ENCODE measurements at regions not wholly inside any gene's neighbourhood (a gene's known extent, or its start where the extent isn't known, plus 50 kb on each side); places are given as distances from the start of the nearest gene placed in this dataset.

GRCh38 chr14:48973151-48973550 is 613.0 kb downstream of the RPS29 start:
- ChIA-PET CTCF (interaction anchor here (0.8 kb wide), 1 partner anchor 9 kb away, joined by 3 read pairs; no protein-coding TSS in a partner anchor), POLR2A (no interaction called here)
- H3K9me3 Mint-ChIP-seq (ENCODE audit: low read depth) = peaks cover 2% of the 10 kb centered on the region
- H3K4me3 Mint-ChIP-seq = no peak overlapping the region
- peaks cover 4% of the 10 kb centered on the region for H3K27me3 Mint-ChIP-seq
- no peak for ATAC-seq
- DNase-seq = no peak
- H3K4me1 Mint-ChIP-seq = no peaks in the 10 kb centered on the region
- no peaks in the 10 kb centered on the region for H3K36me3 Mint-ChIP-seq (ENCODE audit: low read depth)
- no peak overlapping the region for H3K27ac Mint-ChIP-seq
- intact Hi-C loops (cut with DNase I, micrococcal nuclease) = no loop called here

DNA sequence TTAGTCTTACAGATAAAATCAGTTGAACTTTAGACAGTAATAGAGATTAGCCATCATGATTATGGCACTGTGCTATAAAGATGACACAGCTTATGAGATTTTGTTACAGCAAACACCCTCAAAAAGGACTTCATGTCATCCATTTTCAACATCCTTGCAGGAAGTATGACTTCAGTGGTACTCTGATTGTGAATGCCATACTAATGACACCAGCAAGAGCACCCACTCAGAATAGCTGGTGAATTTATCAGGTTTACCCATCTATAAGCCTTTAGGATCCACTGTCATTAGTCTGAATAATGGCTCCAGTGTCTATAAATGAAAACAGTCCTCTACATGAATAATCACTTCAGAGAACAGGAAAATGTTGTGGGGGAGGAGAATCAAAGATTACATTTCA is 615.2 kb downstream of the RPS29 start:
- Mint-ChIP-seq H3K27ac (no peak overlapping the region), H3K9me3 (ENCODE audit: low read depth) (peaks cover 2% of the 10 kb centered on the region), H3K4me1 (no peaks in the 10 kb centered on the region), H3K27me3 (peaks cover 4% of the 10 kb centered on the region), H3K4me3 (no peak overlapping the region), H3K36me3 (ENCODE audit: low read depth) (no peaks in the 10 kb centered on the region)
- no peak for DNase-seq
- ATAC-seq = no peak
- intact Hi-C loops (cut with DNase I, micrococcal nuclease) = no loop called here
- ChIA-PET POLR2A (no interaction called here), CTCF (no interaction called here)

- Mint-ChIP-seq H3K4me3 (no peak overlapping the region), H3K4me1 (no peaks in the 10 kb centered on the region), H3K27me3 (peaks cover 4% of the 10 kb centered on the region), H3K27ac (no peak overlapping the region), H3K9me3 (ENCODE audit: low read depth) (no peaks in the 10 kb centered on the region), H3K36me3 (ENCODE audit: low read depth) (no peaks in the 10 kb centered on the region)
- DNase-seq (no peak), ATAC-seq (no peak)
- intact Hi-C loops (cut with DNase I, micrococcal nuclease) = no loop called here
- CTCF ChIA-PET = no interaction called here
- POLR2A ChIA-PET = no interaction called here
Observed at GRCh38 chr14:48967419-48967818, 618.8 kb downstream of the RPS29 start.

DNA sequence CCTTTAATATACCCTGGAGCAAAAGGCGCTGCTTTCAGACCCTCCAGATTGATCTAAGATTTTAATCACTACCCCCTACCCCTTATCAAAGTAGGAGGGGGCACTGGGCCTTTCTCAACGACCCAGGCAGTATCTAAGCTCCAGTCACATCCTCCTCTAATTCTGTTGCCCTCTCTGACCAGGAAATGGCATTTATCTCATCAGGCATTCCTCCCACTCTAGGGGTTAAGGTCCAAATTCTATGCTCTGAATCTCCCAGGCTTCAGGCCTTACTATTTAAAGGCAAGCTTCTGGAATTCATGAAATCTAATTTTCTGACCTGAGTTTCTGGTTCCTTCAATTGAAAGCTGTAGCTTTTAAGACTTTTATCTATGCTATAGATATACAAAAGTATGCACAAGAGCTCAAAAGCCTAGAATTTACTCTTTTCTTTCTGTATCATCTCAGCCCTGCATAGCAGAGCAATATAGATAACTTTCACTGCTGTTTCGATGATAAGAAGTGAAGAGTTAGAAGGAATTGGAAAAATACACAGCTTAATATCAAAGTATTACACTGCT is 622.9 kb downstream of the RPS29 start:
- DNase-seq = no peak

DNA sequence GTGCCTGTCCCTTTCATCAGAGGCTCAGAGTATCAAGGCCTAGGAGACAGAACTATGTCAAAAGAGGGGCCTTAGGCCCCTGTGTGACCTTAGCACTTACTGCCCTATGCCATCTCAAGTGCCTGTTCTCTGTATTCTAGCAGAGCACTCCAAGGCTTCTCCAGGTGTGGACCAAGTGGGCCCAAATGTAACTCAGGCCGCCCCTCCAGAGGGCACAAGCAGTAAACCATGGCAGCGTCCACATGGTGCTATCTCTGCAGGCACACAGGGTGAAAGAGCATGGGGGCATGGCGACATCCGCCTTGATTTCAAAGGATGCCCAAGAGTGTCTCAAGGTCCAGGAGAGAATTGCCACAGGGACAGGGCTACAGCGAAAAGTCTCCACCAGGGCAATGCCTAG is 628.7 kb downstream of the RPS29 start:
- CTCF ChIA-PET = no interaction called here
- ATAC-seq (no peak), DNase-seq (no peak)
- intact Hi-C loops (cut with DNase I, micrococcal nuclease) = no loop called here
- Mint-ChIP-seq H3K27me3 (no peaks in the 10 kb centered on the region), H3K4me3 (no peak overlapping the region), H3K9me3 (ENCODE audit: low read depth) (peaks cover 2% of the 10 kb centered on the region), H3K27ac (no peak overlapping the region), H3K4me1 (no peaks in the 10 kb centered on the region), H3K36me3 (ENCODE audit: low read depth) (no peaks in the 10 kb centered on the region)
- POLR2A ChIA-PET = no interaction called here

More for the DNA sequence above, 622.9 kb downstream of the RPS29 start:
- no peak for ATAC-seq
- Mint-ChIP-seq H3K4me1 (no peaks in the 10 kb centered on the region), H3K27ac (no peak overlapping the region), H3K36me3 (ENCODE audit: low read depth) (no peaks in the 10 kb centered on the region), H3K27me3 (no peaks in the 10 kb centered on the region), H3K4me3 (no peak overlapping the region), H3K9me3 (ENCODE audit: low read depth) (no peaks in the 10 kb centered on the region)
- intact Hi-C loops (cut with DNase I, micrococcal nuclease) = no loop called here
- ChIA-PET POLR2A (no interaction called here), CTCF (interaction anchor here (1.2 kb wide), 1 partner anchor 10 kb away, joined by 3 read pairs; no protein-coding TSS in a partner anchor)

DNA sequence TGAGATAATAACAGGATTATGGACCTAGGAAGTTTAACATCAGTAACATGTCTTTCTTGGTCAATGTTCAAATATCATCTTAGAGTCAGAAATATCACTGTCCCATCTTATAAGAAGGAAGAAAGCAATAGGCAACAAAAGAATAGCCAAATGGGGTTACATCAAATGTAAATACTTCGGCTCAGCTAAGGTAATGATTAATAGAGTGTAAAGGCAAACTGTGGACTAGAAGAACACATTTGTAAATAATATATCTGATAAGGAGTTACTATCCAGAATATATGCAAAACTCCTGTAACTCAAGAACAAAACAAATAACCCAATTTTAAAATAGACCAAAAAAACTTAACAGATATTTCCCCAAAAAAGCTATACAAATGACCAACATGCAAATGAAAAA is 630.3 kb downstream of the RPS29 start:
- ATAC-seq (no peak), DNase-seq (no peak)
- POLR2A ChIA-PET = no interaction called here
- CTCF ChIA-PET = no interaction called here
- Mint-ChIP-seq H3K9me3 (ENCODE audit: low read depth) (peaks cover 2% of the 10 kb centered on the region), H3K36me3 (ENCODE audit: low read depth) (no peaks in the 10 kb centered on the region), H3K4me3 (no peak overlapping the region), H3K27me3 (no peaks in the 10 kb centered on the region), H3K27ac (no peak overlapping the region), H3K4me1 (no peaks in the 10 kb centered on the region)
- intact Hi-C loops (cut with DNase I, micrococcal nuclease) = no loop called here

DNA sequence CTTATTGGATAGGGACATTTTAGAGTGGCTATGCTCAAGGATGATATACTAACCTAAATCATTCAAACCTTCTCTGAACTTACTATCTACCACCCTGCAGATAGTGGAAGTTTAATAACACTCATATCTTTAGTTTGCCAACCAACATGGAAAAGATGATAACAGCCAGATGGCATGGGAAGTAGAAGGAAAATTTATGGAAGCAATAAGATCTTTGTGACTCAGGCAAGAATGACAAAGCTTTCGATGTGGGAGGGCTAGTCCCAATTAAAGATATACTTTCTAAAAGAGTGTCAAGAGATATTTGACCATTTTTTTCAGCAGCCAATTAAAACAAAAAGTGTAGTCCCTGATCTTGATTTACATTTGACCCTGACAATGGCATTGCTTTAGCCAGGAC is 631.7 kb downstream of the RPS29 start:
- Mint-ChIP-seq H3K4me3 (no peak overlapping the region), H3K9me3 (ENCODE audit: low read depth) (peaks cover 5% of the 10 kb centered on the region), H3K36me3 (ENCODE audit: low read depth) (no peaks in the 10 kb centered on the region), H3K27me3 (peaks cover 4% of the 10 kb centered on the region), H3K27ac (no peak overlapping the region), H3K4me1 (no peaks in the 10 kb centered on the region)
- intact Hi-C loops (cut with DNase I, micrococcal nuclease) = no loop called here
- ChIA-PET CTCF (no interaction called here), POLR2A (no interaction called here)
- DNase-seq (no peak), ATAC-seq (no peak)

GRCh38 chr14:48944809-48945208 is 641.4 kb downstream of the RPS29 start:
- no peak for ATAC-seq
- H3K36me3 Mint-ChIP-seq (ENCODE audit: low read depth) = no peaks in the 10 kb centered on the region
- CTCF ChIA-PET = no interaction called here
- no peaks in the 10 kb centered on the region for H3K27me3 Mint-ChIP-seq
- H3K4me3 Mint-ChIP-seq = no peak overlapping the region
- intact Hi-C loops (cut with DNase I, micrococcal nuclease) = no loop called here
- no peak overlapping the region for H3K27ac Mint-ChIP-seq
- no peaks in the 10 kb centered on the region for H3K9me3 Mint-ChIP-seq (ENCODE audit: low read depth)
- H3K4me1 Mint-ChIP-seq = no peaks in the 10 kb centered on the region
- DNase-seq = no peak
- POLR2A ChIA-PET = no interaction called here

DNA sequence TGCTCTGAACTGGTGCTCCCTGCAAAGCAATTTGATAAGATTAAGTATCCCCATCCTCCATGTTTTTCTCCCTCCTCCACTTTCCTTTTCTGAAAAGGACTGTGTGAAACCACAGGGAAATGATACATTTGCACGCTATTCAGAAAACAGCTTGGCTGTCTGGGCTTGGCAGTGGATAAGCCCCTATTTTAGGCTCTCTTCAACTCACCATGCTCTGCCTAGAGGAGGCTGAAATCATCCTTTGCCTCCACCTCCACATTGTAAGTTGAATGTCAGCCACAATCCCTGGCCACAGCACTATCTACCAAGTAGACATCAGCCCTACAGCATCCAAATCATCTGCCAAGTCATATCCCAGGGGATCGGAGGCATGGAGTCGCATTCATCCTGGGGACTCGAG is 642.3 kb downstream of the RPS29 start:
- H3K27me3 Mint-ChIP-seq = no peaks in the 10 kb centered on the region
- no peak overlapping the region for H3K4me3 Mint-ChIP-seq
- no peaks in the 10 kb centered on the region for H3K4me1 Mint-ChIP-seq
- ATAC-seq (no peak), DNase-seq (no peak)
- no peaks in the 10 kb centered on the region for H3K9me3 Mint-ChIP-seq (ENCODE audit: low read depth)
- CTCF ChIA-PET = no interaction called here
- no peaks in the 10 kb centered on the region for H3K36me3 Mint-ChIP-seq (ENCODE audit: low read depth)
- no peak overlapping the region for H3K27ac Mint-ChIP-seq
- intact Hi-C loops (cut with DNase I, micrococcal nuclease) = no loop called here
- POLR2A ChIA-PET = no interaction called here

DNA sequence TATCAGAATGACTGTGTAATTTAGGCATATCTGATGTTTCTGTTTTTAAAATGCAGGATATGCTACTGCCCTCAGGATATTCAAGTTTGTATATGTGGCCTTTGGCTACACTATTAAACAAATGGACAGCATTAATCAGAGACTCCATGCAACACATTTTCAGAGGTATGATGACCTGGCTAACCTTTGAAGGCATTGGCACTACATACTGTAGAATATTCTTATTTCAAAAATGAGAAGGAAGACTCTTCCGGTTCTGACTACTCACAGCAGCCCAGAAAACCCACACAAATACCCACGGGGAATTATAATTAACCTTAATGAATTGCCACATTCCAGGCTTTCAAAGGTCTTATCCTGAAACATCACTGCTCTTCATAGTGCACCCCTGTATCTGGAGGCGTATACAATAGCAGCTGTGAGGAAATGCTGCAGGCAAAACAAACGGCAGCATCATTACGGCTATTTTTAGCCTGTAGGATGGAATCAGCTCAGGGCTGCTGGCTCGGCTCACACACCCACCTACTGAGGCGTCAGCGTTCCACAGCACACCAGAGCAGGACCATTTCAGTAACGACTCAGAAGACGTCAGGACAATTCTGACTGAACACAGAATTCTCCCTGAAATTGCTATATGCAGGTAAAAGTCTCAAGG is 648.5 kb downstream of the RPS29 start:
- intact Hi-C loops (cut with DNase I, micrococcal nuclease) = no loop called here
- no peaks in the 10 kb centered on the region for H3K4me1 Mint-ChIP-seq

DNA sequence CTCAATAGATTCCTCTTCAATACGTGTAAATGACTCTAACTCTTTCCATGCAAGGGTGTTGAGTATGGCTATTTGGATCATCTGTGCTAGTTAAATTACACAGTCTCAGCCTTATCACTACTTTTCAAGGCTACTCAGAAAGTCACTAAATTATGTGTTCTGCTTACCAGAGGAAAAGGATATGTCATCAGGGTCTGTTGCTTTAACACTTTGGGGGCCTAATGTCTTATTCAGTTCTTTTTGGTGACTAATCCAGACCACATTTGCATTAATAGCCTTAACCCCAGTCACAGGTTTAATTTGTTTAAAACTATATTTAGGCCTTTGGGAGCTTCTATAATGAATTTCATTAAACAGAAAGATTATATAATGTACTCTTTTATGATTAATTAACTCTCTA is 649.3 kb downstream of the RPS29 start:
- Mint-ChIP-seq H3K27me3 (no peaks in the 10 kb centered on the region), H3K4me3 (no peak overlapping the region), H3K36me3 (ENCODE audit: low read depth) (no peaks in the 10 kb centered on the region), H3K9me3 (ENCODE audit: low read depth) (no peaks in the 10 kb centered on the region), H3K4me1 (no peaks in the 10 kb centered on the region), H3K27ac (no peak overlapping the region)
- intact Hi-C loops (cut with DNase I, micrococcal nuclease) = no loop called here
- DNase-seq (no peak), ATAC-seq (no peak)
- ChIA-PET POLR2A (no interaction called here), CTCF (no interaction called here)

More for the DNA sequence above, 648.5 kb downstream of the RPS29 start:
- ChIA-PET CTCF (no interaction called here), POLR2A (no interaction called here)
- Mint-ChIP-seq H3K27me3 (no peaks in the 10 kb centered on the region), H3K4me3 (no peak overlapping the region), H3K9me3 (ENCODE audit: low read depth) (no peaks in the 10 kb centered on the region), H3K36me3 (ENCODE audit: low read depth) (no peaks in the 10 kb centered on the region), H3K27ac (no peak overlapping the region)
- DNase-seq (no peak), ATAC-seq (no peak)

GRCh38 chr14:48936362-48936761 is 649.8 kb downstream of the RPS29 start:
- H3K9me3 Mint-ChIP-seq (ENCODE audit: low read depth) = no peaks in the 10 kb centered on the region
- no peak overlapping the region for H3K27ac Mint-ChIP-seq
- no peaks in the 10 kb centered on the region for H3K27me3 Mint-ChIP-seq
- DNase-seq (no peak), ATAC-seq (no peak)
- intact Hi-C loops (cut with DNase I, micrococcal nuclease) = no loop called here
- no peaks in the 10 kb centered on the region for H3K36me3 Mint-ChIP-seq (ENCODE audit: low read depth)
- ChIA-PET POLR2A (no interaction called here), CTCF (no interaction called here)
- H3K4me3 Mint-ChIP-seq = no peak overlapping the region
- no peaks in the 10 kb centered on the region for H3K4me1 Mint-ChIP-seq

GRCh38 chr14:48925184-48925583 is 661.0 kb downstream of the RPS29 start:
- Mint-ChIP-seq H3K9me3 (ENCODE audit: low read depth) (no peaks in the 10 kb centered on the region), H3K36me3 (ENCODE audit: low read depth) (no peaks in the 10 kb centered on the region), H3K4me3 (no peak overlapping the region), H3K27ac (no peak overlapping the region), H3K27me3 (peaks cover 3% of the 10 kb centered on the region), H3K4me1 (no peaks in the 10 kb centered on the region)
- intact Hi-C loops (cut with DNase I, micrococcal nuclease) = no loop called here
- ATAC-seq (no peak), DNase-seq (no peak)
- POLR2A ChIA-PET = no interaction called here
- CTCF ChIA-PET = no interaction called here
